Liver (tissue), 8 donors: ENCODE measurements at regions not wholly inside any gene's neighbourhood (a gene's known extent, or its start where the extent isn't known, plus 50 kb on each side); places are given as distances from the start of the nearest gene placed in this dataset.

Experiments
- DNase-seq: peaks from one replicate; pipeline ENCODE4 v3.0.0-alpha.2; 2017; ENCODE audit warnings: low spot score
- H3K27ac ChIP-seq, 2 donors: one replicate each; pipeline ENCODE4 v1.7.0; 2013; ENCODE audit warnings: inconsistent platforms in 2 of 2, low read length in 2 of 2, control low read depth in 1 of 2, low read depth in 1 of 2, mild to moderate bottlenecking in 1 of 2
- H3K27me3 ChIP-seq, 4 donors: one replicate each; pipeline versions ENCODE4 v1.6.1 to v1.7.0; 2013; ENCODE audit warnings: low read length in 3 of 4, inconsistent platforms in 1 of 4, mild to moderate bottlenecking in 1 of 4, moderate library complexity in 1 of 4; ENCODE audit not compliant: control insufficient read depth in 4 of 4, insufficient read depth in 4 of 4
- H3K36me3 ChIP-seq, 4 donors: one replicate each; pipeline versions ENCODE4 v1.6.1 to v1.7.0; 2013; ENCODE audit warnings: low read length in 3 of 4, mild to moderate bottlenecking in 3 of 4, low read depth in 1 of 4, moderate library complexity in 1 of 4; ENCODE audit not compliant: control insufficient read depth in 4 of 4, insufficient read depth in 3 of 4
- H3K4me1 ChIP-seq, 4 donors: one replicate each; pipeline versions ENCODE4 v1.6.1 to v1.7.0; 2013; ENCODE audit warnings: low read length in 3 of 4, mild to moderate bottlenecking in 3 of 4, moderate library complexity in 1 of 4; ENCODE audit not compliant: control insufficient read depth in 4 of 4, insufficient read depth in 4 of 4
- H3K4me3 ChIP-seq, 3 donors: one replicate each; pipeline versions ENCODE4 v1.6.1 to v1.7.0; 2013; ENCODE audit warnings: low read length in 3 of 3, control low read depth in 1 of 3, low read depth in 1 of 3, mild to moderate bottlenecking in 1 of 3
- H3K9ac ChIP-seq, 2 donors: one replicate each; pipeline ENCODE4 v1.7.0; 2013; ENCODE audit warnings: low read length in 2 of 2, mild to moderate bottlenecking in 2 of 2, moderate library complexity in 2 of 2, control low read depth in 1 of 2, low read depth in 1 of 2
- H3K9me3 ChIP-seq, 4 donors: one replicate each; pipeline versions ENCODE4 v1.6.1 to v1.7.0; 2013; ENCODE audit warnings: low read length in 3 of 4; ENCODE audit not compliant: control insufficient read depth in 4 of 4
- EGR1 ChIP-seq, 2 donors: IDR thresholded peaks; 2 replicates each; pipeline ENCODE4 v1.6.1; 2016 to 2018; ENCODE audit warnings: antibody characterized with exemption in 2 of 2, low read depth in 2 of 2
- FOXA1 ChIP-seq: IDR thresholded peaks from 2 replicates; pipeline ENCODE4 v1.6.1; 2016; ENCODE audit warnings: antibody characterized with exemption
- FOXA2 ChIP-seq: IDR thresholded peaks from 2 replicates; pipeline ENCODE4 v1.6.1; 2016; ENCODE audit warnings: antibody characterized with exemption
- GABPA ChIP-seq, 2 donors: IDR thresholded peaks in 1 of 2; conservative IDR thresholded peaks in 1 of 2; 2 replicates each; pipeline ENCODE4 v1.6.1; 2016; ENCODE audit warnings: antibody characterized with exemption in 2 of 2, mild to moderate bottlenecking in 1 of 2, moderate library complexity in 1 of 2
- HNF4A ChIP-seq, 2 donors: conservative IDR thresholded peaks; 2 replicates each; pipeline ENCODE4 v1.6.1; 2016; ENCODE audit warnings: antibody characterized with exemption in 2 of 2, mild to moderate bottlenecking in 2 of 2
- HNF4G ChIP-seq: IDR thresholded peaks from 2 replicates; pipeline ENCODE4 v1.6.1; 2016; ENCODE audit warnings: antibody characterized with exemption
- JUND ChIP-seq, 2 donors: IDR thresholded peaks; 2 replicates each; pipeline ENCODE4 v1.6.1; 2016; ENCODE audit warnings: antibody characterized with exemption in 2 of 2
- MAX ChIP-seq: IDR thresholded peaks from 2 replicates; pipeline ENCODE4 v1.6.1; 2016; ENCODE audit warnings: antibody characterized with exemption
- NR2F2 ChIP-seq: IDR thresholded peaks from 2 replicates; pipeline ENCODE4 v1.6.1; 2016; ENCODE audit warnings: antibody characterized with exemption
- RAD21 ChIP-seq, 2 donors: IDR thresholded peaks; 2 replicates each; pipeline ENCODE4 v1.6.1; 2016; ENCODE audit warnings: antibody characterized with exemption in 2 of 2, mild to moderate bottlenecking in 2 of 2
- REST ChIP-seq: IDR thresholded peaks from 2 replicates; pipeline ENCODE4 v1.6.1; 2016; ENCODE audit warnings: antibody characterized with exemption, mild to moderate bottlenecking
- RXRA ChIP-seq, 2 donors: IDR thresholded peaks; 2 replicates each; pipeline ENCODE4 v1.6.1; 2017 to 2018; ENCODE audit warnings: antibody characterized with exemption in 2 of 2, mild to moderate bottlenecking in 1 of 2
- SP1 ChIP-seq: IDR thresholded peaks from 2 replicates; pipeline ENCODE4 v1.6.1; 2018; ENCODE audit warnings: antibody characterized with exemption, mild to moderate bottlenecking
- TAF1 ChIP-seq: conservative IDR thresholded peaks from 2 replicates; pipeline ENCODE4 v1.6.1; 2016; ENCODE audit warnings: antibody characterized with exemption, mild to moderate bottlenecking
- YY1 ChIP-seq: IDR thresholded peaks from 2 replicates; pipeline ENCODE4 v1.6.1; 2016; ENCODE audit warnings: antibody characterized with exemption, mild to moderate bottlenecking
- WGBS: extraction: QIAGEN DNeasy Blood & Tissue Kit; methylation state at CpG from one replicate; pipeline ENCODE4 v1.1.7; 2013; 5-methylcytosine and 5-hydroxymethylcytosine counted together
- TF ChIP-seq, protein P1 (sequence below): IDR thresholded peaks from 2 replicates; pipeline ENCODE4 v1.6.1; 2016; ENCODE audit warnings: antibody characterized with exemption
- TF ChIP-seq, protein P2 (sequence below): fragments of 150-350 bp; IDR thresholded peaks from 2 replicates; pipeline ENCODE4 v1.5.1; 2017; ENCODE audit warnings: improper control_type of control experiment, low read depth, low read length; ENCODE audit not compliant: missing input control
- TF ChIP-seq, protein P3 (sequence below): IDR thresholded peaks from 2 replicates; pipeline ENCODE4 v1.6.1; 2016; ENCODE audit warnings: antibody characterized with exemption
- donor health status: healthy.
- donor health status: healthy.
- donor health status: healthy.
- donor health status: healthy.
- donor health status: healthy.

GRCh38 chr12:46442738-46443137 is 70.2 kb upstream of the SLC38A2 start:
- 93% methylated on average over 2 of the region's 2 CpGs for WGBS
- Histone ChIP-seq H3K4me1 (peaks cover 4 to 25% (median 20%) of the 10 kb centered on the region in 4 donors), H3K9me3 (no peaks in the 10 kb centered on the region), H3K27me3 (no peaks in the 10 kb centered on the region), H3K4me3 (no peak overlapping the region), H3K9ac (no peak overlapping the region), H3K27ac (no peak overlapping the region), H3K36me3 (no peaks in the 10 kb centered on the region)
- TF ChIP-seq REST: no peak
- TF ChIP-seq, protein P1, sequence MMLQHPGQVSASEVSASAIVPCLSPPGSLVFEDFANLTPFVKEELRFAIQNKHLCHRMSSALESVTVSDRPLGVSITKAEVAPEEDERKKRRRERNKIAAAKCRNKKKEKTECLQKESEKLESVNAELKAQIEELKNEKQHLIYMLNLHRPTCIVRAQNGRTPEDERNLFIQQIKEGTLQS: no peak
- no peak for TF ChIP-seq FOXA2
- no peak for TF ChIP-seq HNF4G
- TF ChIP-seq RXRA (IDR thresholded peaks at IDR 0.05): no peak
- no peak for TF ChIP-seq MAX
- no peak for TF ChIP-seq GABPA (IDR thresholded peaks at IDR 0.05 in 1 of 2, conservative IDR thresholded peaks at IDR 0.05 in 1 of 2)
- no peak for TF ChIP-seq NR2F2
- TF ChIP-seq FOXA1: no peak
- TF ChIP-seq, protein P2, sequence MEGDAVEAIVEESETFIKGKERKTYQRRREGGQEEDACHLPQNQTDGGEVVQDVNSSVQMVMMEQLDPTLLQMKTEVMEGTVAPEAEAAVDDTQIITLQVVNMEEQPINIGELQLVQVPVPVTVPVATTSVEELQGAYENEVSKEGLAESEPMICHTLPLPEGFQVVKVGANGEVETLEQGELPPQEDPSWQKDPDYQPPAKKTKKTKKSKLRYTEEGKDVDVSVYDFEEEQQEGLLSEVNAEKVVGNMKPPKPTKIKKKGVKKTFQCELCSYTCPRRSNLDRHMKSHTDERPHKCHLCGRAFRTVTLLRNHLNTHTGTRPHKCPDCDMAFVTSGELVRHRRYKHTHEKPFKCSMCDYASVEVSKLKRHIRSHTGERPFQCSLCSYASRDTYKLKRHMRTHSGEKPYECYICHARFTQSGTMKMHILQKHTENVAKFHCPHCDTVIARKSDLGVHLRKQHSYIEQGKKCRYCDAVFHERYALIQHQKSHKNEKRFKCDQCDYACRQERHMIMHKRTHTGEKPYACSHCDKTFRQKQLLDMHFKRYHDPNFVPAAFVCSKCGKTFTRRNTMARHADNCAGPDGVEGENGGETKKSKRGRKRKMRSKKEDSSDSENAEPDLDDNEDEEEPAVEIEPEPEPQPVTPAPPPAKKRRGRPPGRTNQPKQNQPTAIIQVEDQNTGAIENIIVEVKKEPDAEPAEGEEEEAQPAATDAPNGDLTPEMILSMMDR: no peak
- no peak for TF ChIP-seq YY1
- TF ChIP-seq SP1: no peak
- TF ChIP-seq TAF1: no peak
- no peak for TF ChIP-seq JUND (IDR thresholded peaks at IDR 0.05)
- TF ChIP-seq RAD21 (IDR thresholded peaks at IDR 0.05): no peak
- no peak for TF ChIP-seq EGR1 (IDR thresholded peaks at IDR 0.05; ENCODE audit: low read depth in 2 of 2)
- DNase-seq: no peak

- Histone ChIP-seq H3K36me3 (no peaks in the 10 kb centered on the region), H3K4me1 (peaks cover 4 to 25% (median 20%) of the 10 kb centered on the region in 4 donors), H3K4me3 (no peak overlapping the region), H3K9me3 (no peaks in the 10 kb centered on the region), H3K27ac (no peak overlapping the region), H3K9ac (no peak overlapping the region), H3K27me3 (no peaks in the 10 kb centered on the region)
- DNase-seq: no peak
- TF ChIP-seq, protein P3, sequence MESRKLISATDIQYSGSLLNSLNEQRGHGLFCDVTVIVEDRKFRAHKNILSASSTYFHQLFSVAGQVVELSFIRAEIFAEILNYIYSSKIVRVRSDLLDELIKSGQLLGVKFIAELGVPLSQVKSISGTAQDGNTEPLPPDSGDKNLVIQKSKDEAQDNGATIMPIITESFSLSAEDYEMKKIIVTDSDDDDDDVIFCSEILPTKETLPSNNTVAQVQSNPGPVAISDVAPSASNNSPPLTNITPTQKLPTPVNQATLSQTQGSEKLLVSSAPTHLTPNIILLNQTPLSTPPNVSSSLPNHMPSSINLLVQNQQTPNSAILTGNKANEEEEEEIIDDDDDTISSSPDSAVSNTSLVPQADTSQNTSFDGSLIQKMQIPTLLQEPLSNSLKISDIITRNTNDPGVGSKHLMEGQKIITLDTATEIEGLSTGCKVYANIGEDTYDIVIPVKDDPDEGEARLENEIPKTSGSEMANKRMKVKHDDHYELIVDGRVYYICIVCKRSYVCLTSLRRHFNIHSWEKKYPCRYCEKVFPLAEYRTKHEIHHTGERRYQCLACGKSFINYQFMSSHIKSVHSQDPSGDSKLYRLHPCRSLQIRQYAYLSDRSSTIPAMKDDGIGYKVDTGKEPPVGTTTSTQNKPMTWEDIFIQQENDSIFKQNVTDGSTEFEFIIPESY: no peak
- TF ChIP-seq RXRA (IDR thresholded peaks at IDR 0.05): no peak
- TF ChIP-seq, protein P2: no peak
- no peak for TF ChIP-seq EGR1 (IDR thresholded peaks at IDR 0.05; ENCODE audit: low read depth in 2 of 2)
- TF ChIP-seq TAF1: no peak
- TF ChIP-seq MAX: no peak
- TF ChIP-seq FOXA2: no peak
- no peak for TF ChIP-seq HNF4A (conservative IDR thresholded peaks at IDR 0.05)
- no peak for TF ChIP-seq YY1
- TF ChIP-seq HNF4G: no peak
- TF ChIP-seq JUND (IDR thresholded peaks at IDR 0.05): no peak
- TF ChIP-seq, protein P1: no peak
- TF ChIP-seq RAD21 (IDR thresholded peaks at IDR 0.05): no peak
- 95% methylated on average over 3 of the region's 3 CpGs for WGBS
These were observed 69.7 kb upstream of the SLC38A2 start for GRCh38 chr12:46442239-46442638.
